Left lung (tissue), 4 donors: ENCODE measurements at regions not wholly inside any gene's neighbourhood (a gene's known extent, or its start where the extent isn't known, plus 50 kb on each side); places are given as distances from the start of the nearest gene placed in this dataset.
"Not testable (repeated sequence)": the region's sequence is repeated elsewhere in the genome, so short reads cannot be mapped to it uniquely, and the experiment has no call there.

Experiments
- ATAC-seq: fragments of 200-7000 bp; cut with Tn5 transposase; one replicate; pipeline ENCODE4 v1.9.1; 2020; ENCODE audit warnings: moderate library complexity
- DNase-seq, 4 donors: peaks; one replicate each; pipeline ENCODE4 v3.0.0-alpha.2; 2013 to 2020
- H3K27ac ChIP-seq, 2 donors: fragments of 200-600 bp; sonication (generic) in 1 of 2; one replicate each; pipeline versions ENCODE4 v1.5.0 to v1.8.0; 2020 to 2021
- H3K27me3 ChIP-seq, 2 donors: fragments of 200-600 bp; sonication (generic) in 1 of 2; one replicate each; pipeline versions ENCODE4 v1.5.0 to v1.8.0; 2020 to 2021
- H3K36me3 ChIP-seq, 2 donors: fragments of 200-600 bp; sonication (generic) in 1 of 2; one replicate each; pipeline versions ENCODE4 v1.5.0 to v1.8.0; 2020 to 2021
- H3K4me1 ChIP-seq, 2 donors: fragments of 200-600 bp; one replicate each; pipeline ENCODE4 v1.8.0; 2021
- H3K4me3 ChIP-seq, 2 donors: fragments of 200-600 bp; sonication (generic) in 1 of 2; one replicate each; pipeline versions ENCODE4 v1.5.0 to v1.8.0; 2020 to 2021; ENCODE audit warnings: mild to moderate bottlenecking in 1 of 2
- H3K9me3 ChIP-seq, 2 donors: fragments of 200-600 bp; sonication (generic) in 1 of 2; one replicate each; pipeline versions ENCODE4 v1.5.0 to v1.8.0; 2020 to 2021
- intact Hi-C, 2 donors: fragments of 100-400 bp; cut with DNase I; formaldehyde crosslinking; loops; one replicate each; pipeline versions ENCODE4 v1.11.2 to v1.14.2; 2022
- TF ChIP-seq, protein P1 (sequence below), 2 donors: fragments of 200-600 bp; sonication (generic) in 1 of 2; IDR thresholded peaks; one replicate each; pipeline versions ENCODE4 v1.5.0 to v1.8.0; 2021; ENCODE audit warnings: antibody characterized with exemption in 2 of 2
- donor health status: DM: no; HTN: yes; CAD: no.
- donor health status: DM: no; HTN: no; CAD: no.

DNA sequence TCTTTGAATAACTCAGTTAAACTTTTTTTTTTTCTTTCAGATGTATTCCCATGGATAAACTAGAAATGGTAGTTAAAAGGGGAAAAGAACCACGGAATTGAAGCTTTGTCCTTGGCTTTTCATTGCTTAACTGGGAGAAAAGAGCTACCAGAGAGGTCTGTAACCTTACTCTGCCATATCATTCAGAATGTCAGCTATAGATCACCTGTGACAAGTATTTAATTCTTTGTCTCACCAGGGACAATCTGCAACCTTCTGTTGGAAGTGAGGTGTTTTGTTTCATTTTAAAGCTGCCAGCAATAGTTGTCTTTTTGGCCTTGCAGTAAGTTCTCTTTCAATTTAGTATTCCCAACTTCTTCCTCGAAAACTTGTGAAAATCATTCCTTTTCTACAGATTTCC lies 618.4 kb downstream of the FRK start:
- Histone ChIP-seq H3K9me3 (no peaks in the 10 kb centered on the region), H3K27me3 (no peaks in the 10 kb centered on the region), H3K27ac (no peak overlapping the region), H3K4me3 (no peak overlapping the region), H3K4me1 (no peaks in the 10 kb centered on the region), H3K36me3 (no peaks in the 10 kb centered on the region)
- TF ChIP-seq, protein P1, sequence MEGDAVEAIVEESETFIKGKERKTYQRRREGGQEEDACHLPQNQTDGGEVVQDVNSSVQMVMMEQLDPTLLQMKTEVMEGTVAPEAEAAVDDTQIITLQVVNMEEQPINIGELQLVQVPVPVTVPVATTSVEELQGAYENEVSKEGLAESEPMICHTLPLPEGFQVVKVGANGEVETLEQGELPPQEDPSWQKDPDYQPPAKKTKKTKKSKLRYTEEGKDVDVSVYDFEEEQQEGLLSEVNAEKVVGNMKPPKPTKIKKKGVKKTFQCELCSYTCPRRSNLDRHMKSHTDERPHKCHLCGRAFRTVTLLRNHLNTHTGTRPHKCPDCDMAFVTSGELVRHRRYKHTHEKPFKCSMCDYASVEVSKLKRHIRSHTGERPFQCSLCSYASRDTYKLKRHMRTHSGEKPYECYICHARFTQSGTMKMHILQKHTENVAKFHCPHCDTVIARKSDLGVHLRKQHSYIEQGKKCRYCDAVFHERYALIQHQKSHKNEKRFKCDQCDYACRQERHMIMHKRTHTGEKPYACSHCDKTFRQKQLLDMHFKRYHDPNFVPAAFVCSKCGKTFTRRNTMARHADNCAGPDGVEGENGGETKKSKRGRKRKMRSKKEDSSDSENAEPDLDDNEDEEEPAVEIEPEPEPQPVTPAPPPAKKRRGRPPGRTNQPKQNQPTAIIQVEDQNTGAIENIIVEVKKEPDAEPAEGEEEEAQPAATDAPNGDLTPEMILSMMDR (IDR thresholded peaks at IDR 0.05), result no peak
- no peak for DNase-seq
- intact Hi-C loops, result no loop called here
- ATAC-seq, result no peak

DNA sequence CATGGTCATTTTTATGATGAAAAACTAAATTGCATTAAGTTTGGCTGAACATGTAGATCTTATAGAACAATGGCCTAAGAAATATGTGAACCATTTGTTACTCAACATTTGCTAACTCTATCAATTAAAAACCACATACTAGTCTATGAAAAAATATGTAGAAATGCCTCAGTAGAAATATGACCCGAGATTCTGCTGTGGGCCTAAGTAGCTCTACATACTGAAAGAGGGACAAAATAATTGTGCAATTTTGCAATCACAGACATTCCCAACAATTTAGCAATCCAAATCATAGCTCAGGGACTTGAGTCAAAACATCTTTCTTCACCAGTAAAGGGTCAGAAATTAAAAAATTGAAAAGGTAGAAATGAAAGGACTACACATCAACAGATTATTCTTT lies 619.0 kb downstream of the FRK start:
- Histone ChIP-seq H3K4me1 (no peaks in the 10 kb centered on the region), H3K27me3 (no peaks in the 10 kb centered on the region), H3K9me3 (no peaks in the 10 kb centered on the region), H3K4me3 (no peak overlapping the region), H3K36me3 (no peaks in the 10 kb centered on the region), H3K27ac (no peak overlapping the region)
- TF ChIP-seq, protein P1 (IDR thresholded peaks at IDR 0.05), result no peak
- DNase-seq (peak in 2 of 4 donors; percentile 7 to 12), ATAC-seq (no peak)
- intact Hi-C loops, result no loop called here

DNA sequence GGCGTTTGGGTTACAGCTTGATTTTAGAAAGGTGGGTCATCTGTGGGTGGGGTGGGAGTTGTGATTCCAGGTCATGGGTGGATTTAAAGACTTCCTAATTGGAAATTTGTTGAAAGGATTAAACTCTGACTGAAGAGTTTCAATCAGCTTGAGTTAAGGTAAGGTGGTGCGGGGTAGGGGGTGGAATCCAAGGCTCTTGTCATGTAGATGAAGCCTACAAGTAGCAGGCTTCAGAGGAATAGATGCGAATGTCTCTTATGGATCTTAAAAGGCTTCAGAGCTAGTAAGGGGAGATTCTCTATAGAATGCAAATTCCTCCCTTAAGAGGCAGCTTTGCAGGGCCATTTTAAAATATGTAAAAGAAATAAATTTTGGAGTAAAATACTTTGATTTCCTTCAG lies 645.3 kb downstream of the FRK start:
- H3K9me3 ChIP-seq, result peaks cover 0 to 13% of the 10 kb centered on the region in 2 donors
- H3K27ac ChIP-seq, result no peak overlapping the region
- H3K4me1 ChIP-seq, result no peaks in the 10 kb centered on the region
- no peaks in the 10 kb centered on the region for H3K36me3 ChIP-seq
- intact Hi-C loops, result no loop called here
- no peaks in the 10 kb centered on the region for H3K27me3 ChIP-seq
- TF ChIP-seq, protein P1 (IDR thresholded peaks at IDR 0.05), result no peak
- ATAC-seq (no peak), DNase-seq (no peak)
- H3K4me3 ChIP-seq, result no peak overlapping the region

DNA sequence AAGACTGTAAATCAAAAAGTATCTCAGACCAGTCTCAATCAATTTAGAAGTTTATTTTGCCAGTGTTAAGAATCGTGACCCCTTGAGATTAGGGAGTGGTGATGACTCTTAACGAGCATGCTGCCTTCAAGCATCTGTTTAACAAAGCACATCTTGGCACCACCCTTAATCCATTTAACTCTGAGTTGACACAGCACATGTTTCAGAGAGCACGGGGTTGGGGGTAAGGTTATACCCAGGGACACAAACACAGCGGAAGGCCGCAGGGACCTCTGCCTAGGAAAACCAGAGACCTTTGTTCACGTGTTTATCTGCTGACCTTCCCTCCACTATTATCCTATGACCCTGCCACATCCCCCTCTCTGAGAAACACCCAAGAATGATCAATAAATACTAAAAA lies 645.8 kb downstream of the FRK start:
- H3K27me3 ChIP-seq, intact Hi-C loops, ATAC-seq, H3K27ac ChIP-seq, H3K4me3 ChIP-seq, H3K4me1 ChIP-seq, DNase-seq, H3K36me3 ChIP-seq: not testable (repeated sequence)
- H3K9me3 ChIP-seq, result peaks cover 0 to 13% of the 10 kb centered on the region in 2 donors

DNA sequence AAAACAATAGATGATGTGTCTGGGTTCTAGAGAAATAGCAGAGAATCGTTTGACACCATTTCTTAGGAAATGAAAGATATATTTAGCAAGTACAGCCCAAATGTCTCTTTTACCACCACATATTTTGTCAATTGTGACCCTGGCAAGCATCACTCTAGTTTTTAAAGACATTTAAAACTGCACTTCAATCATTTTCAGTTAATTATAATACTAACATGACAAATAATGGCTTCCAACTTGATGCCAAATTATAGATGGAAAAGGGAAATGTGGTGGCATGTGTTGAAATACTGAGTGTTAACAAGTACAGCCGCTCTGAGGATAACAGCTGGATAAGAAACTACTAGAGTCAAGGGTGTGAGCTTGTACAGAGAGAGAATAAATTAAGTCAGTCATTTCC lies 648.9 kb downstream of the FRK start:
- TF ChIP-seq, protein P1 (IDR thresholded peaks at IDR 0.05), result no peak
- Histone ChIP-seq H3K36me3 (no peaks in the 10 kb centered on the region), H3K9me3 (peaks cover 0 to 6% of the 10 kb centered on the region in 2 donors), H3K27me3 (no peaks in the 10 kb centered on the region), H3K27ac (no peak overlapping the region), H3K4me3 (no peak overlapping the region), H3K4me1 (no peaks in the 10 kb centered on the region)
- DNase-seq, result peak in 2 of 4 donors; percentile 41 to 50
- intact Hi-C loops, result no loop called here
- ATAC-seq, result no peak

DNA sequence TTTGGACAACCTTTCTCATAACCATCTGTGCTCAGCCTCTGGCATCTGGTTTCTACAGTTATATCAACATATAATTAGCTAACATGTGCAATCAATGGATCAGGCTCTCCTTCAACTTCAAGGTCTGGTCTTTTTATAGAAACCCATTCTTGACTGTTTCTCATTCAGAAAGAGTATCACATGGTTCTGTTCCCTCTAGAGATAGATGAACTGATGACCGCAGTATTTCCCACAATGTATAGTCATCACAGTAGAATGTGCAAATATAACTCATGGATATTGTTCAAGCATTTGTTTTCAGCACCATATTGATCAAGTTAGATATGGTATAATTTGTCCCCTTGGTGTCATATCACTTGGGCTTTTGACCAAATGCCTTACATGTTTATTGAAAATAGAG lies 656.2 kb downstream of the FRK start:
- H3K4me3 ChIP-seq, result no peak overlapping the region
- H3K27ac ChIP-seq, result no peak overlapping the region
- DNase-seq (no peak), ATAC-seq (no peak)
- peaks cover 0 to 14% of the 10 kb centered on the region in 2 donors for H3K9me3 ChIP-seq
- intact Hi-C loops, result no loop called here
- H3K4me1 ChIP-seq, result no peaks in the 10 kb centered on the region
- TF ChIP-seq, protein P1 (IDR thresholded peaks at IDR 0.05), result no peak
- H3K27me3 ChIP-seq, result no peaks in the 10 kb centered on the region
- H3K36me3 ChIP-seq, result no peaks in the 10 kb centered on the region
